ENCODE measurements at regions not wholly inside any gene's neighbourhood (a gene's known extent, or its start where the extent isn't known, plus 50 kb on each side); places are given as distances from the start of the nearest gene placed in this dataset.

DNA sequence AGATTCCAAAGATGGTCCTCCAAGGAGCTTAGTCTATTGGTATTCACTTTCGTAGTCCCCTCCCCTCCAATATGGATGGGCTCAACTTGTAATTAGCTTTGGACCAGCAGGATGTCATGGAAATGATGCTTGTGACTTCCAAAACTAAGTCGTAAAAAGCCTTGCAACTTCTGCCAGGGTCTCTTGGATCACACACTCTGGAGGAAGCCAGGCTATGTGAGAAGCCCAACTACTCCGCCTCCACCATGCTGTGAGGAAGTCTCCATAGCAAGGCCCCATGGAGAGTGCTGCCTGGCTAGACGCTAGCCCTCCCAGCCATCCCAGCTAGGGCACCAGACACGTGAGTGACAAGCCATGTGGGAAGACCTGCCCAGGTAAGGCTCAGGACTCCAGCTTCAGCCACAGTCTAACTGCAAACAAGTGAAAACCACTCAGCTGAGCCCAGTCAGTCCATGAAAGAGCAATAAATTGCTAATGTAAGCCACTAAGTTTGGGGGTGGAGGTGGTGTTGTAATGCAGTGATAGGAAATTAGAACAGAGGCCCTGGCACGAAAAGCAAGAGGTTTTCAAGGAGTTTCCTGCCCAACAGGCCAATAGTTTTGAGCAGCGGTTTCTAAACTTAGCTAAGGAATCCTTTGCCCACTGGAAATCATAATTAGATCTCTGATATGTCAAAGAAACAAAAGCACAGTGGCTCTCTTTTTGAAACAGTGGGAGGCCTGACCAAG lies 77.5 kb upstream of the GLI2 start:
- intact Hi-C loops (cut with DNase I) = no loop called here
- no peak for TF ChIP-seq CTCF (IDR thresholded peaks at IDR 0.05)
- peaks cover 0 to 3% of the 10 kb centered on the region in 2 donors for H3K4me1 ChIP-seq
- H3K36me3 ChIP-seq = no peaks in the 10 kb centered on the region
- H3K27ac ChIP-seq = no peak overlapping the region
- no peak for DNase-seq (ENCODE audit: low spot score in 2 of 2)
- no peak overlapping the region for H3K4me3 ChIP-seq
- H3K9me3 ChIP-seq = no peaks in the 10 kb centered on the region
- peaks cover 4% of the 10 kb centered on the region for H3K27me3 ChIP-seq

GRCh38 chr2:120658770-120659158 lies 76.9 kb upstream of the GLI2 start:
- no peaks in the 10 kb centered on the region for H3K9me3 ChIP-seq
- no peaks in the 10 kb centered on the region for H3K36me3 ChIP-seq
- H3K4me3 ChIP-seq = no peak overlapping the region
- H3K27ac ChIP-seq = no peak overlapping the region
- H3K4me1 ChIP-seq = peaks cover 0 to 3% of the 10 kb centered on the region in 2 donors
- DNase-seq (ENCODE audit: low spot score in 2 of 2) = no peak
- H3K27me3 ChIP-seq = peaks cover 4% of the 10 kb centered on the region
- intact Hi-C loops (cut with DNase I) = no loop called here
- TF ChIP-seq CTCF (IDR thresholded peaks at IDR 0.05) = no peak

DNA sequence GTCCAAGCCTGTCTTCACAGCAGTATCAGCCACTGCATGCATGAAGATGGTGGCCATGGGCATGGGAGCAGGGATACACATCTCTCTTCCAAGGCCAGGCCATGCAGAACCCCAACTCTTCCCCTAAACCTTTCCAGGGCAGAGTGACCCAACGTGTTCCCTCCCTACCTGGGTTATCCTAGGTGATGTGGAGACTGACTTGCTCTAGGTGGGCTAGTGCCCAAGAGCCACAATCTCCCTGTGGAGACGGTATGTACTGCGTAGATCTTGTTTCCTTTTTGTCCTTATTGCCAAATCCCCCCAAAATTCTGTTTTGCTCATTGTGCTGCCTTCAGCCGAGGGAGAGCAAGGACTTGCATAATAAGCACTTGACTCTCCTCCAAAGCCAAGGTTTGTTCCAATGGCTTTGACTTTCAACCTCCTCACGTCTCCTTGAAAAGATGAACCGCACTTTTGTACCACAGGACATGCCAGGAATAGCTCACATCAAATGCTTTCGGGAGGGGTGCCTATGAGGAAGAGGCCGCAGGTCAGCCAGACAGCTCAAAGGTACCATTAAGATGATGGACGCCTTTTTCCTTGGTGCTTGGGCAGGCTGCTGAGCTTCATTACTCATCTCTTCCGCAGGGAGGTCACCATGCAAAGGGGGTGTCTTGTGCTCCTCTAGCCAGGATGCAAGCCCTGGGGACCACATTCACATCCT lies 76.2 kb upstream of the GLI2 start:
- intact Hi-C loops (cut with DNase I) = no loop called here
- DNase-seq (ENCODE audit: low spot score in 2 of 2) = no peak
- Histone ChIP-seq H3K36me3 (no peaks in the 10 kb centered on the region), H3K27me3 (peaks cover 4% of the 10 kb centered on the region), H3K27ac (no peak overlapping the region), H3K4me3 (no peak overlapping the region), H3K9me3 (no peaks in the 10 kb centered on the region), H3K4me1 (peaks cover 0 to 3% of the 10 kb centered on the region in 2 donors)
- no peak for TF ChIP-seq CTCF (IDR thresholded peaks at IDR 0.05)

DNA sequence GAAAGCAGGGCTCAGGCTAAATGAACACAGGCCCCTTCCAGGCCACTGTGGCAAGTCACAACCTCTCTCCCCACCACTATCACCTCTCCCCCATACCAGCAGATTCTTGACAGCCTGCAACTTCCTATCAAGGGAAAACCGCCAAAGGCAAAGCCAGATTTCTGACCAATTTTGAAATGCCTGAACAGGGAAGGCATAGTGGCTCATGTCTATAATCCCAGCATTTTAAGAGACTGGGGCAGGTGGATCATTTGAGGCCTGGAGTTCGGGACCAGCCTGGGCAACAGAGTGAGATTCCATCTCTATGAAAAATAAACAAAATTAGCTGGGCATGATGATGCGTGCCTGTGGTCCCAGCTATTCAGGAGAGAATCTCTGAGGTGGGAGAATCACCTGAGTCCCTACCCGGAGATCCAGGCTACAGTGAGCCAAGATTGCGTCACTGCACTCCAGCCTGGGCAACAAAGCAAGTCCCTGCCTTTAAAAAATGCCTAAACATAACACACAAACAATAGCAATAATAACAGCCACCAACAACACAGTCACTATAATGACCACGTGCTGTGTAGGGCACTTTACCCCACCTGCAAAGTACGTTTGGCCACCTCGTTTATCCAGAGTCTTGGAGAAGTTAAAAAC lies 75.5 kb upstream of the GLI2 start:
- intact Hi-C loops (cut with DNase I) = no loop called here
- H3K27me3 ChIP-seq = peaks cover 4% of the 10 kb centered on the region
- peaks cover 0 to 3% of the 10 kb centered on the region in 2 donors for H3K4me1 ChIP-seq
- TF ChIP-seq CTCF (IDR thresholded peaks at IDR 0.05) = no peak
- H3K27ac ChIP-seq = no peak overlapping the region
- H3K4me3 ChIP-seq = no peak overlapping the region
- H3K36me3 ChIP-seq = no peaks in the 10 kb centered on the region
- no peak for DNase-seq (ENCODE audit: low spot score in 2 of 2)
- no peaks in the 10 kb centered on the region for H3K9me3 ChIP-seq

- peaks cover 0 to 3% of the 10 kb centered on the region in 2 donors for H3K4me1 ChIP-seq
- H3K9me3 ChIP-seq = peaks cover 0 to under 1% of the 10 kb centered on the region in 2 donors
- H3K27me3 ChIP-seq = no peaks in the 10 kb centered on the region
- TF ChIP-seq CTCF (IDR thresholded peaks at IDR 0.05) = no peak
- H3K4me3 ChIP-seq = no peak overlapping the region
- intact Hi-C loops (cut with DNase I) = no loop called here
- no peak for DNase-seq (ENCODE audit: low spot score in 2 of 2)
- H3K36me3 ChIP-seq = no peaks in the 10 kb centered on the region
- no peak overlapping the region for H3K27ac ChIP-seq
These were observed 74.8 kb upstream of the GLI2 start for GRCh38 chr2:120660771-120661459.

Measured in ascending aorta (tissue), 2 donors.